NT2/D1 (cell line): ENCODE measurements at regions not wholly inside any gene's neighbourhood (a gene's known extent, or its start where the extent isn't known, plus 50 kb on each side); places are given as distances from the start of the nearest gene placed in this dataset.

ENCODE experiments used
- YY1 ChIP-seq: IDR thresholded peaks from 2 replicates; pipeline ENCODE4 v1.6.1; 2011; ENCODE audit not compliant: insufficient read length, insufficient read depth
- ZNF274 ChIP-seq: IDR thresholded peaks from 2 replicates; pipeline ENCODE4 v1.6.1; 2011; ENCODE audit warnings: mild to moderate bottlenecking, low read depth, low read length

DNA sequence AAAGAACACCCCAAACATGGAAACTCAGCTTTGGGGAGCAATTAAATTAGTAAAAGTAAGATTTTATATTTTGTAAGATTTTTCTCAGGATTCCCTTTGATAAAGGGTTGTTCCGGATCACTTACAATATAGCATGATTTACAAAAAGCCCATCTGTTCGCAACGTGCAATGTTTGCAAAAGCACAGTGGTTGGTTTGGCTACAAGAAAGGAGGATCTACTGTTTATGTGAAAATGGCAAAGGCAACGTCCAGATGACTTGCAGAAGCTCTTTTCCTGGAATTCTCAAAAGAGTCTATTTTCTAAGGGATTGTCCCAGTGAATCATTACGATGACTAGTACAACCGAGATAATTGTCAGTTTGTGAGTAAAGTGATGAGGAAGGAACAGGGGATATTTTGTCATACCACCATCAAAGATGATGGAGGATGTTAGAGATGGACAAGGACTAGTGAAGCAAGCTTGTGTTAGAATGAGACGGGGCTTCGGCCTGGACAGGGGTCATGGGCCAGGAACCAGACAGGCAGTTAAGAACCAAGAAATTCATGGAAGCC lies 71.6 kb downstream of the CRYGS start:
- TF ChIP-seq YY1 = no peak
- TF ChIP-seq ZNF274 = no peak
